HG02759 (cell line): ENCODE measurements at regions not wholly inside any gene's neighbourhood (a gene's known extent, or its start where the extent isn't known, plus 50 kb on each side); places are given as distances from the start of the nearest gene placed in this dataset.

ENCODE experiments used
- ATAC-seq: cut with Tn5 transposase; IDR thresholded peaks from one replicate; pipeline ENCODE4 v1.9.1; 2021; ENCODE audit warnings: mild to moderate bottlenecking, moderate library complexity; ENCODE audit not compliant: unreplicated experiment

- ATAC-seq, result no peak
Observed at GRCh38 chr9:90037146-90037797, 432.5 kb downstream of the GADD45G start.

- ATAC-seq, result no peak
Observed at GRCh38 chr9:90038763-90039162, 434.0 kb downstream of the GADD45G start.

GRCh38 chr9:90044263-90044662 is 439.5 kb downstream of the GADD45G start:
- ATAC-seq, result no peak

GRCh38 chr9:90044710-90045151 is 439.9 kb downstream of the GADD45G start:
- ATAC-seq, result no peak

- ATAC-seq, result no peak
Observed at GRCh38 chr9:90046317-90046861, 441.6 kb downstream of the GADD45G start.

- no peak for ATAC-seq
Observed at GRCh38 chr9:90047828-90048227, 443.0 kb downstream of the GADD45G start.

- no peak for ATAC-seq
Observed at GRCh38 chr9:90052366-90052765, 447.6 kb downstream of the GADD45G start.

- no peak for ATAC-seq
Observed at GRCh38 chr9:90053027-90053426, 448.2 kb downstream of the GADD45G start.

GRCh38 chr9:90054810-90055209 is 450.0 kb downstream of the GADD45G start:
- no peak for ATAC-seq

- ATAC-seq, result no peak
Observed at GRCh38 chr9:90055226-90055625, 450.4 kb downstream of the GADD45G start.

GRCh38 chr9:90057361-90057760 is 452.5 kb downstream of the GADD45G start:
- no peak for ATAC-seq

- no peak for ATAC-seq
Observed at GRCh38 chr9:90058182-90058763, 453.5 kb downstream of the GADD45G start.

- no peak for ATAC-seq
Observed at GRCh38 chr9:90059436-90059835, 454.6 kb downstream of the GADD45G start.

- ATAC-seq, result no peak
Observed at GRCh38 chr9:90060256-90060655, 455.4 kb downstream of the GADD45G start.

- no peak for ATAC-seq
Observed at GRCh38 chr9:90061187-90061586, 456.4 kb downstream of the GADD45G start.

GRCh38 chr9:90062982-90063381 is 458.2 kb downstream of the GADD45G start:
- no peak for ATAC-seq

- no peak for ATAC-seq
Observed at GRCh38 chr9:90064248-90064647, 459.4 kb downstream of the GADD45G start.

- ATAC-seq, result no peak
Observed at GRCh38 chr9:90064971-90065370, 460.2 kb downstream of the GADD45G start.

- no peak for ATAC-seq
Observed at GRCh38 chr9:90065851-90066250, 461.0 kb downstream of the GADD45G start.

- ATAC-seq, result no peak
Observed at GRCh38 chr9:90069085-90069484, 464.3 kb downstream of the GADD45G start.

GRCh38 chr9:90070056-90070455 is 465.2 kb downstream of the GADD45G start:
- ATAC-seq, result no peak

GRCh38 chr9:90070469-90070868 is 465.7 kb downstream of the GADD45G start:
- ATAC-seq, result no peak
